Ascending aorta (tissue), 2 donors: ENCODE measurements at regions not wholly inside any gene's neighbourhood (a gene's known extent, or its start where the extent isn't known, plus 50 kb on each side); places are given as distances from the start of the nearest gene placed in this dataset.
"Not testable (repeated sequence)": the region's sequence is repeated elsewhere in the genome, so short reads cannot be mapped to it uniquely, and the experiment has no call there.

Experiments used
- DNase-seq, 2 donors: peaks; one replicate each; pipeline ENCODE4 v3.0.0-alpha.2; 2019; ENCODE audit warnings: low spot score in 2 of 2
- H3K27ac ChIP-seq, 2 donors: fragments of 200-600 bp; sonication (generic); one replicate each; pipeline ENCODE4 v1.5.1; 2016 to 2017; ENCODE audit warnings: mild to moderate bottlenecking in 1 of 2
- H3K27me3 ChIP-seq: fragments of 200-600 bp; sonication (generic); one replicate; pipeline ENCODE4 v1.5.1; 2017
- H3K36me3 ChIP-seq, 2 donors: fragments of 200-600 bp; sonication (generic); one replicate each; pipeline ENCODE4 v1.5.1; 2016
- H3K4me1 ChIP-seq, 2 donors: fragments of 200-600 bp; sonication (generic); one replicate each; pipeline ENCODE4 v1.5.1; 2016 to 2017; ENCODE audit warnings: mild to moderate bottlenecking in 1 of 2
- H3K4me3 ChIP-seq, 2 donors: fragments of 200-600 bp; sonication (generic); one replicate each; pipeline ENCODE4 v1.5.1; 2016 to 2017; ENCODE audit warnings: mild to moderate bottlenecking in 1 of 2
- H3K9me3 ChIP-seq, 2 donors: fragments of 200-600 bp; sonication (generic); one replicate each; pipeline ENCODE4 v1.5.1; 2016
- intact Hi-C: fragments of 100-400 bp; cut with DNase I; formaldehyde crosslinking; loops from one replicate; pipeline ENCODE4 v1.15.1; 2023
- TF ChIP-seq, protein P1 (sequence below), 3 experiments: fragments of 200-600 bp in 2 of 3; fragments of 450-650 bp in 1 of 3; sonication (generic) in 2 of 3; IDR thresholded peaks; one replicate each; pipeline ENCODE4 v1.5.1; 2016 to 2019; ENCODE audit warnings: antibody characterized with exemption in 3 of 3, mild to moderate bottlenecking in 1 of 3, moderate library complexity in 1 of 3

DNA sequence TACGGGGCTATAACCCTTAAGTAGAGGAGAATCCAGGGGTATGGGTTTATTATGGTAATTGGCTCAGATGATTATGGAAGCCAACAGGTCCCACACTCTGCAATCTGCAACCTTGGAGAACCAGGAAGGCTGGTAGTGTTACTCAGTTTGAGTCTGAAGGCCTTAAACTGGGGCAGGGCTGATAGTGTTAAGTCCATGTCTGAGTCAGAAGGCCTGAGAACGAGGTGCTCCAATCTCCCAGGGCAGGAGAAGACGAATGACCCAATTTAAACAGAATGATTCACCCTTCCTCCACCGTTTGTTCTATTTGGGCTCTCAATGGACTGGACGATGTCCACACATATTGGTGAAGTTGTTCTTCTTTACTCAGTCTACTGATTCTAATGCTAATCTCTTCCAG lies 244.5 kb upstream of the PTER start:
- no peaks in the 10 kb centered on the region for H3K27me3 ChIP-seq
- no peak overlapping the region for H3K27ac ChIP-seq
- TF ChIP-seq, protein P1, sequence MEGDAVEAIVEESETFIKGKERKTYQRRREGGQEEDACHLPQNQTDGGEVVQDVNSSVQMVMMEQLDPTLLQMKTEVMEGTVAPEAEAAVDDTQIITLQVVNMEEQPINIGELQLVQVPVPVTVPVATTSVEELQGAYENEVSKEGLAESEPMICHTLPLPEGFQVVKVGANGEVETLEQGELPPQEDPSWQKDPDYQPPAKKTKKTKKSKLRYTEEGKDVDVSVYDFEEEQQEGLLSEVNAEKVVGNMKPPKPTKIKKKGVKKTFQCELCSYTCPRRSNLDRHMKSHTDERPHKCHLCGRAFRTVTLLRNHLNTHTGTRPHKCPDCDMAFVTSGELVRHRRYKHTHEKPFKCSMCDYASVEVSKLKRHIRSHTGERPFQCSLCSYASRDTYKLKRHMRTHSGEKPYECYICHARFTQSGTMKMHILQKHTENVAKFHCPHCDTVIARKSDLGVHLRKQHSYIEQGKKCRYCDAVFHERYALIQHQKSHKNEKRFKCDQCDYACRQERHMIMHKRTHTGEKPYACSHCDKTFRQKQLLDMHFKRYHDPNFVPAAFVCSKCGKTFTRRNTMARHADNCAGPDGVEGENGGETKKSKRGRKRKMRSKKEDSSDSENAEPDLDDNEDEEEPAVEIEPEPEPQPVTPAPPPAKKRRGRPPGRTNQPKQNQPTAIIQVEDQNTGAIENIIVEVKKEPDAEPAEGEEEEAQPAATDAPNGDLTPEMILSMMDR (IDR thresholded peaks at IDR 0.05) = no peak
- H3K4me3 ChIP-seq = no peak overlapping the region
- H3K9me3 ChIP-seq = no peaks in the 10 kb centered on the region
- no peaks in the 10 kb centered on the region for H3K4me1 ChIP-seq
- no peaks in the 10 kb centered on the region for H3K36me3 ChIP-seq
- no peak for DNase-seq
- intact Hi-C loops = no loop called here

DNA sequence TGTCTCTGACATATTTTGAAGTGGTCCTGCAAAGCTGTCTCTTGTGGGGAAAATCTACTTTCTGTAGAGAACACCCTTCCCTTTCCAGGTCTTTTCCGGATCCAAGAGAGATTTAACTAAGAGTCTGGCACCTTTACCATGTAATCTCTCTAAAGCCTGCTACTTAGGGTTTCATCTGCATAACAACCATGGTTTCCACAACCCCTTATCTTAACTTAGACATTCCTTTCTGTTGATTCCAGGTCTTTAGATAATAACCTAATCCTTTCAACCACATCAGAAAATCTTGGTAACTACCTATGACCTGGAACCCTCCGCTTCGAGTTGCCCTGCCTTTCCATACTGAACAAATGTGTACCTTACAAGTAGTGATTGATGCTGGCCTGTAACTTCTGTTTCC lies 243.6 kb upstream of the PTER start:
- TF ChIP-seq, protein P1 (IDR thresholded peaks at IDR 0.05) = no peak

DNA sequence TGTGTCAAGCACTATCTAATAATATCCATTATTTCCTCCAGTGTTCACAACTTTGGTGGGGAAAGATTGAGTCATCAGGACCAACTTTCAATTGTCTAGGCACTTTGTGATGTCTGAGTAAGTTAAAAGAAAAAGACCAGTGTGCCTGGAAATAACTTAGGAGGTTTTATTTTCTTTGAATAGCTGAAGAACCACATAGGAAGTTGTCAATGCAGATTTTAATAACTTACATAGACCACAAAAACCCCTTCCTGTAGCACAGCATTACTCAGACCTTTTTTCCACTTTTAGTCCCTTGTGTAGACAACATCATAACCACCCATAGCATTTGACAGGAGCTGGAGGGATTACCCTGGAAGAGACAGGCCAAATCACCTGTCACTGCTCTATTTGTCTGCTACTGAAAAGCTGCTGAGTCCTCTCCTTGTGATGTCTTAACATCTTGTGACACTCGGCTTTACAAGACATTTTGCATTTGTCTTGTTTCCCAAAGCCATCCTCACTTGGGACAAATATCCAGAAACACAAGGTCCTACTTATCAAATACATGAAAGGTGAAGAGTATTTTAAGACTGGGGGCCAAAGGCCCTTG lies 241.5 kb upstream of the PTER start:
- Histone ChIP-seq H3K27me3 (no peaks in the 10 kb centered on the region), H3K4me3 (no peak overlapping the region), H3K9me3 (no peaks in the 10 kb centered on the region), H3K27ac (no peak overlapping the region), H3K4me1 (no peaks in the 10 kb centered on the region), H3K36me3 (no peaks in the 10 kb centered on the region)
- intact Hi-C loops = no loop called here
- no peak for DNase-seq
- TF ChIP-seq, protein P1 (IDR thresholded peaks at IDR 0.05) = no peak

More for the DNA sequence above, 243.6 kb upstream of the PTER start:
- no peaks in the 10 kb centered on the region for H3K4me1 ChIP-seq
- no peaks in the 10 kb centered on the region for H3K9me3 ChIP-seq
- H3K27ac ChIP-seq = no peak overlapping the region
- DNase-seq = no peak
- H3K4me3 ChIP-seq = no peak overlapping the region
- intact Hi-C loops = no loop called here
- H3K36me3 ChIP-seq = no peaks in the 10 kb centered on the region
- no peaks in the 10 kb centered on the region for H3K27me3 ChIP-seq

DNA sequence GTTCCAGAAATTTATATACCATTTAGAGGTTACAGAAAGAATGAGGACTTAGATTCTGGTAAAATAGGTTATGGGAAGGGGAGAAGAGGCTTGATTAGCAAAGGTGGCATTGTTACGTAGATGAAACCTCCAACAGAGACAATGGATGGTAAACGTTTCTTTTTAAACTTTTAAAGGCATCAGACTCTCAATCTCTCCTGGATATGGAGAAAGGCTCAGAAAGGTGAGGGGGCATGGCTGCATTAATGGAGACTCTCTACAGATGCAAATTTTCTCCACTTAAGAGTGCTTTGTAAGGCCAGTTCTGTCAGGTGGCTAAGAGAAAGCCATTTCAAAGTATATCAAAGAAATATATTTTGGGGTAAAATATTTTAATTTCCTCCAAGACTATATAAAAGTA lies 240.9 kb upstream of the PTER start:
- Histone ChIP-seq H3K27me3 (no peaks in the 10 kb centered on the region), H3K36me3 (no peaks in the 10 kb centered on the region), H3K4me3 (no peak overlapping the region), H3K9me3 (no peaks in the 10 kb centered on the region), H3K4me1 (no peaks in the 10 kb centered on the region), H3K27ac (no peak overlapping the region)
- intact Hi-C loops = no loop called here
- DNase-seq = no peak
- TF ChIP-seq, protein P1 (IDR thresholded peaks at IDR 0.05) = no peak

DNA sequence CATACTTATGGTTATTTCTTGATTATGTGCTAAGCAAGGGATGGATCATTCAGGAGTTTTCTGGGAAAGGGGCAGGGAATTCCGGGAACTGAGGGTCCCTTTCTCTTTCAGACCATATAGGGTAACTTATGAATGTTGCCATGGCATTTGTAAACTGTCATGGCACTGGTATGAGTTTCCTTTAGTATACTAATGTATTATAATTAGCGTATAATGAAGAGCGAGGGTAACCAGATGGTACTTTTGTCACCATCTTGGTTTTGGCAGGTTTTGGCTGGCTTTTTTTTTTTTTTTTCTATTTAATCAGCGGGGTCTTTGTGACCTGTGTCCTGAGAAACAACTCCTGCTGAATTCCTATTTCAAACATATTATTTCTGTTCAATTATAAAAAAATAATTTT lies 237.6 kb upstream of the PTER start:
- DNase-seq = no peak
- no peaks in the 10 kb centered on the region for H3K36me3 ChIP-seq
- intact Hi-C loops = no loop called here

DNA sequence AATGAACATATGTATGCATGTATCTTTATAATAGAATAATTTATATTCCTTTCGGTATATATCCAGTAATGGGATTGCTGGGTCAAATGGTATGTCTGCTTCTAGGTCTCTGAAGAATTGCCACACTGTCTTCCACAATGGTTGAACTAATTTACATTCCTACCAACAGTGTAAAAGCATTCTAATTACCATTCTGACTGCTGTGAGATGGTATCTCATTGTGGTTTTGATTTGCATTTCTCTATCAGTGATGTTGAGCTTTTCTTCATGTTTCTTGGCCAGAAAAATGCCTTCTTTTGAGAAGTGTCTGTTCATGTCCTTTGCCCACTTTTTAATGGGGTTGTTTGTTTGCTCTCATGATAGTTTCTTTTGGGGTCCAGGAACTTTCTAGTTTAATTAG lies 213.2 kb upstream of the PTER start:
- H3K27me3 ChIP-seq, DNase-seq, H3K27ac ChIP-seq, H3K36me3 ChIP-seq, intact Hi-C loops, H3K4me3 ChIP-seq, H3K4me1 ChIP-seq: not testable (repeated sequence)
- peaks cover 5 to 24% of the 10 kb centered on the region in 2 donors for H3K9me3 ChIP-seq

More for the DNA sequence above, 237.6 kb upstream of the PTER start:
- Histone ChIP-seq H3K27me3 (no peaks in the 10 kb centered on the region), H3K9me3 (no peaks in the 10 kb centered on the region), H3K4me1 (no peaks in the 10 kb centered on the region), H3K27ac (no peak overlapping the region), H3K4me3 (no peak overlapping the region)
- TF ChIP-seq, protein P1 (IDR thresholded peaks at IDR 0.05) = no peak
